ENCODE measurements at regions not wholly inside any gene's neighbourhood (a gene's known extent, or its start where the extent isn't known, plus 50 kb on each side); places are given as distances from the start of the nearest gene placed in this dataset.

- TF ChIP-seq REST (IDR thresholded peaks at IDR 0.05; ENCODE audit: insufficient read depth in 1 of 2, low read depth in 2 of 2, low read length in 2 of 2) (no peak), SIN3A (IDR thresholded peaks at IDR 0.05; ENCODE audit: borderline replicate concordance, insufficient read depth, low read length) (no peak), POLR2AphosphoS5 (IDR thresholded peaks at IDR 0.05; ENCODE audit: low read depth, low read length) (no peak), TAF1 (IDR thresholded peaks at IDR 0.05; ENCODE audit: borderline replicate concordance, insufficient read depth, low read length) (no peak), FOXP2 (optimal IDR thresholded peaks at IDR 0.05; ENCODE audit: borderline replicate concordance, extremely low read depth, extremely low read length, insufficient read depth) (no peak)
These were observed 287.3 kb upstream of the FLRT2 start for GRCh38 chr14:85242666-85243065.

- no peak for TF ChIP-seq TAF1 (IDR thresholded peaks at IDR 0.05; ENCODE audit: borderline replicate concordance, insufficient read depth, low read length)
- no peak for TF ChIP-seq POLR2AphosphoS5 (IDR thresholded peaks at IDR 0.05; ENCODE audit: low read depth, low read length)
- no peak for TF ChIP-seq REST (IDR thresholded peaks at IDR 0.05; ENCODE audit: insufficient read depth in 1 of 2, low read depth in 2 of 2, low read length in 2 of 2)
- no peak for TF ChIP-seq SIN3A (IDR thresholded peaks at IDR 0.05; ENCODE audit: borderline replicate concordance, insufficient read depth, low read length)
- TF ChIP-seq FOXP2 (optimal IDR thresholded peaks at IDR 0.05; ENCODE audit: borderline replicate concordance, extremely low read depth, extremely low read length, insufficient read depth): no peak
These were observed 286.6 kb upstream of the FLRT2 start for GRCh38 chr14:85243321-85243720.

GRCh38 chr14:85247071-85247470, 282.9 kb upstream of the FLRT2 start:
- TF ChIP-seq TAF1 (IDR thresholded peaks at IDR 0.05; ENCODE audit: borderline replicate concordance, insufficient read depth, low read length) (no peak), FOXP2 (optimal IDR thresholded peaks at IDR 0.05; ENCODE audit: borderline replicate concordance, extremely low read depth, extremely low read length, insufficient read depth) (no peak), REST (IDR thresholded peaks at IDR 0.05; ENCODE audit: insufficient read depth in 1 of 2, low read depth in 2 of 2, low read length in 2 of 2) (no peak), SIN3A (IDR thresholded peaks at IDR 0.05; ENCODE audit: borderline replicate concordance, insufficient read depth, low read length) (no peak), POLR2AphosphoS5 (IDR thresholded peaks at IDR 0.05; ENCODE audit: low read depth, low read length) (no peak)

GRCh38 chr14:85248881-85249635, 280.9 kb upstream of the FLRT2 start:
- TF ChIP-seq SIN3A (IDR thresholded peaks at IDR 0.05; ENCODE audit: borderline replicate concordance, insufficient read depth, low read length): no peak
- TF ChIP-seq TAF1 (IDR thresholded peaks at IDR 0.05; ENCODE audit: borderline replicate concordance, insufficient read depth, low read length): no peak
- no peak for TF ChIP-seq POLR2AphosphoS5 (IDR thresholded peaks at IDR 0.05; ENCODE audit: low read depth, low read length)
- no peak for TF ChIP-seq REST (IDR thresholded peaks at IDR 0.05; ENCODE audit: insufficient read depth in 1 of 2, low read depth in 2 of 2, low read length in 2 of 2)
- no peak for TF ChIP-seq FOXP2 (optimal IDR thresholded peaks at IDR 0.05; ENCODE audit: borderline replicate concordance, extremely low read depth, extremely low read length, insufficient read depth)
